Fibroblast of lung (primary cell): ENCODE measurements at regions not wholly inside any gene's neighbourhood (a gene's known extent, or its start where the extent isn't known, plus 50 kb on each side); places are given as distances from the start of the nearest gene placed in this dataset.
"Not testable (repeated sequence)": the region's sequence is repeated elsewhere in the genome, so short reads cannot be mapped to it uniquely, and the experiment has no call there.

Experiments used
- DNase-seq, 2 donors: peaks; one replicate each; pipeline versions ENCODE4 v3.0.0 to v3.0.0-alpha.2; 2010; ENCODE audit warnings: low read depth in 2 of 2
- H2AFZ ChIP-seq: 2 replicates; pipeline ENCODE4 v1.5.1; 2012; ENCODE audit warnings: low read length, control low read depth, inconsistent platforms
- H3K27ac ChIP-seq: 2 replicates; pipeline ENCODE4 v1.5.1; 2011; ENCODE audit warnings: low read length, control low read depth; ENCODE audit not compliant: insufficient read depth
- H3K27me3 ChIP-seq: 2 replicates; pipeline ENCODE4 v1.5.1; 2011; ENCODE audit warnings: mild to moderate bottlenecking, low read length; ENCODE audit not compliant: control insufficient read depth, insufficient read depth
- H3K36me3 ChIP-seq: 2 replicates; pipeline ENCODE4 v1.5.1; 2011; ENCODE audit warnings: low read length; ENCODE audit not compliant: control insufficient read depth, insufficient read depth
- H3K4me1 ChIP-seq: 2 replicates; pipeline ENCODE4 v1.5.1; 2011; ENCODE audit warnings: low read length; ENCODE audit not compliant: control insufficient read depth, insufficient read depth; ENCODE audit errors: extremely low read depth
- H3K4me2 ChIP-seq: 2 replicates; pipeline ENCODE4 v1.5.1; 2011; ENCODE audit warnings: low read length, control low read depth; ENCODE audit not compliant: insufficient read depth; ENCODE audit errors: extremely low read depth
- H3K4me3 ChIP-seq, 4 experiments: fragments of 200-600 bp in 1 of 4; sonication (generic) in 1 of 4; replicated peaks in 1 of 4; 2 replicates each; pipeline ENCODE4 v1.5.1; 2011 to 2016; ENCODE audit warnings: low read length in 4 of 4, low read depth in 3 of 4, mild to moderate bottlenecking in 3 of 4, control low read depth in 2 of 4, inconsistent platforms in 1 of 4, mixed read lengths in 1 of 4; ENCODE audit not compliant: insufficient read depth in 1 of 4; ENCODE audit errors: control extremely low read depth in 1 of 4
- H3K79me2 ChIP-seq: 2 replicates; pipeline ENCODE4 v1.5.1; 2012; ENCODE audit warnings: mild to moderate bottlenecking, low read length, inconsistent platforms; ENCODE audit not compliant: control insufficient read depth, insufficient read depth
- H3K9ac ChIP-seq: 2 replicates; pipeline ENCODE4 v1.5.1; 2011; ENCODE audit warnings: mild to moderate bottlenecking, low read length, control low read depth; ENCODE audit not compliant: insufficient read depth
- H3K9me3 ChIP-seq: 2 replicates; pipeline ENCODE4 v1.5.1; 2012; ENCODE audit warnings: low read depth, low read length; ENCODE audit not compliant: control insufficient read depth, insufficient read depth
- H4K20me1 ChIP-seq: 2 replicates; pipeline ENCODE4 v1.5.1; 2011; ENCODE audit warnings: low read length; ENCODE audit not compliant: control insufficient read depth, insufficient read depth; ENCODE audit errors: extremely low read depth
- EZH2 ChIP-seq: IDR thresholded peaks from 2 replicates; pipeline ENCODE4 v1.5.1; 2012; ENCODE audit warnings: low read length, control low read depth, mild to moderate bottlenecking; ENCODE audit errors: missing control alignments
- TF ChIP-seq, protein P1 (sequence below), 2 donors: IDR thresholded peaks in 1 of 2; conservative IDR thresholded peaks in 1 of 2; 1 replicate in 1 of 2; 2 replicates in 1 of 2; pipeline ENCODE4 v1.5.1; 2011 to 2012; ENCODE audit warnings: low read length in 2 of 2, control low read depth in 1 of 2, inconsistent platforms in 1 of 2, low read depth in 1 of 2, mild to moderate bottlenecking in 1 of 2

GRCh38 chr3:43236008-43236407, 50.3 kb upstream of the SNRK start:
- H3K36me3 ChIP-seq: no peaks in the 10 kb centered on the region
- H2AFZ ChIP-seq: no peak overlapping the region
- no peak overlapping the region for H3K9ac ChIP-seq
- no peak for TF ChIP-seq EZH2
- TF ChIP-seq, protein P1, sequence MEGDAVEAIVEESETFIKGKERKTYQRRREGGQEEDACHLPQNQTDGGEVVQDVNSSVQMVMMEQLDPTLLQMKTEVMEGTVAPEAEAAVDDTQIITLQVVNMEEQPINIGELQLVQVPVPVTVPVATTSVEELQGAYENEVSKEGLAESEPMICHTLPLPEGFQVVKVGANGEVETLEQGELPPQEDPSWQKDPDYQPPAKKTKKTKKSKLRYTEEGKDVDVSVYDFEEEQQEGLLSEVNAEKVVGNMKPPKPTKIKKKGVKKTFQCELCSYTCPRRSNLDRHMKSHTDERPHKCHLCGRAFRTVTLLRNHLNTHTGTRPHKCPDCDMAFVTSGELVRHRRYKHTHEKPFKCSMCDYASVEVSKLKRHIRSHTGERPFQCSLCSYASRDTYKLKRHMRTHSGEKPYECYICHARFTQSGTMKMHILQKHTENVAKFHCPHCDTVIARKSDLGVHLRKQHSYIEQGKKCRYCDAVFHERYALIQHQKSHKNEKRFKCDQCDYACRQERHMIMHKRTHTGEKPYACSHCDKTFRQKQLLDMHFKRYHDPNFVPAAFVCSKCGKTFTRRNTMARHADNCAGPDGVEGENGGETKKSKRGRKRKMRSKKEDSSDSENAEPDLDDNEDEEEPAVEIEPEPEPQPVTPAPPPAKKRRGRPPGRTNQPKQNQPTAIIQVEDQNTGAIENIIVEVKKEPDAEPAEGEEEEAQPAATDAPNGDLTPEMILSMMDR (conservative IDR thresholded peaks at IDR 0.05 in 1 of 2, IDR thresholded peaks at IDR 0.05 in 1 of 2; ENCODE audit: low read depth in 1 of 2, low read length in 2 of 2): no peak
- H3K4me3 ChIP-seq: no peak overlapping the region
- peak in 1 of 2 donors; percentile 10 for DNase-seq
- no peaks in the 10 kb centered on the region for H3K79me2 ChIP-seq
- no peaks in the 10 kb centered on the region for H4K20me1 ChIP-seq
- H3K27ac ChIP-seq: no peak overlapping the region
- H3K4me1 ChIP-seq: peaks cover 6% of the 10 kb centered on the region
- H3K9me3 ChIP-seq: no peaks in the 10 kb centered on the region
- H3K27me3 ChIP-seq: no peaks in the 10 kb centered on the region
- no peak overlapping the region for H3K4me2 ChIP-seq

GRCh38 chr3:43233062-43233461, 53.3 kb upstream of the SNRK start:
- Histone ChIP-seq H3K4me1 (peaks cover 7% of the 10 kb centered on the region), H3K4me3 (no peak overlapping the region), H4K20me1 (no peaks in the 10 kb centered on the region), H3K27ac (no peak overlapping the region), H3K9me3 (no peaks in the 10 kb centered on the region), H3K79me2 (no peaks in the 10 kb centered on the region), H3K36me3 (no peaks in the 10 kb centered on the region), H3K4me2 (no peak overlapping the region), H3K9ac (no peak overlapping the region), H2AFZ (no peak overlapping the region), H3K27me3 (no peaks in the 10 kb centered on the region)
- no peak for TF ChIP-seq EZH2
- TF ChIP-seq, protein P1 (conservative IDR thresholded peaks at IDR 0.05 in 1 of 2, IDR thresholded peaks at IDR 0.05 in 1 of 2; ENCODE audit: low read depth in 1 of 2, low read length in 2 of 2): no peak
- DNase-seq: no peak

DNA sequence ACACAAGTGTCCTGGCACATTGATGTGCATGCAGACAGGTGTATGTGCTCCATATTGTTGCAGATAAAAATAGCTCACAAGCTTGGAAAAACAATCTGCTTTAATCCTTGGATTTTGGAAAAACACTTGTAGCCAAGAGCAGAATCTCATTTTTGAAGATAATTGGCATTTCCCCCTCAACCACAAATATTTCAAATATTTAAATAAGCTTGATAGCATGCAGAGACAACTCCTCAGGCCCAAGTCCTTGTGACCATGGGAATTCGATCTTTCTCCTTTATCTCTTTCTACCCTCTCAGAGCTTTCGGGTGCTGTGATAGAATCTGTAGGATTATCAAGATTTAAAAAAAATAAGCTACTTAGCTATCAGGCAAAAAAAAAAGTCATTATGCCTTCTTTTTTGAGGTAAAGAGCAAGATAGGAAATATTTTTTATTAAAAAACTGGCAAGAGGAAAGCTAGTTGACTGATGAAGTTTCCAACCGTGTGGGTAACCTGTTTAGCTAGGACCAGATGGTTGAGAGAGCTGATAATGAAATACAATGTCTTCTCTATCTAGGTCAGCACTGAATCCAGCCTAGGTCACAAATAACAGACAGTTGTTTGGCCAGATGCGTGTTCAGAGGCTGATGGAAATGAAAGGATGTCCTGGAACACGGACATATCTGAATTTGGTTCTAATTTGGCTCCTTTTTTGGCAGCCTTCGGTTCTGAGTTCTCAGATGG, 54.9 kb upstream of the SNRK start:
- Histone ChIP-seq H3K9me3 (no peaks in the 10 kb centered on the region), H3K4me3 (no peak overlapping the region), H3K4me2 (no peak overlapping the region), H3K9ac (no peak overlapping the region), H3K79me2 (no peaks in the 10 kb centered on the region), H4K20me1 (no peaks in the 10 kb centered on the region), H3K27me3 (no peaks in the 10 kb centered on the region), H2AFZ (peak overlapping the region; percentile 29), H3K27ac (no peak overlapping the region), H3K4me1 (peaks cover 7% of the 10 kb centered on the region), H3K36me3 (no peaks in the 10 kb centered on the region)
- TF ChIP-seq EZH2: no peak
- TF ChIP-seq, protein P1 (conservative IDR thresholded peaks at IDR 0.05 in 1 of 2, IDR thresholded peaks at IDR 0.05 in 1 of 2; ENCODE audit: low read depth in 1 of 2, low read length in 2 of 2): no peak
- DNase-seq: peak; percentile 8 to 47

DNA sequence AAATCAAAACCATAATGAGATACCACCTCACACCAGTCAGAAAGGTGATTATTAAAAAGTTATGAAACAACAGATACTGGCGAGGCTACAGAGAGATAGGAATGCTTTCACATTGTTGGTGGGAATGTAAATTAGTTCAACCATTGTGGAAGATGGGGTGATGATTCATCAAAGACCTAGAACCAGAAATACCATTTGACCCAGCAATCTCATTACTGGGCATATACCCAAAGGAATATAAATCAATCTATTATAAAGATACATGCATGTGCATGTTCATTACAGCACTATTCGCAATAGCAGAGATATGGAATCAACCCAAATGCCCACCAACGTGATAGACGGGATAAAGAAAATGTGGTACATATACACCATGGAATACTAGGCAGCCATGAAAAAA, 56.5 kb upstream of the SNRK start:
- not testable (repeated sequence) for H3K9me3 ChIP-seq, H3K4me2 ChIP-seq, H2AFZ ChIP-seq, H3K9ac ChIP-seq, H3K27ac ChIP-seq, H3K36me3 ChIP-seq, H3K27me3 ChIP-seq, H3K4me3 ChIP-seq, H4K20me1 ChIP-seq, H3K4me1 ChIP-seq, H3K79me2 ChIP-seq, DNase-seq

- H3K79me2 ChIP-seq, H3K9me3 ChIP-seq, H4K20me1 ChIP-seq, H3K4me1 ChIP-seq, H3K27me3 ChIP-seq, H3K4me2 ChIP-seq, H3K9ac ChIP-seq, DNase-seq, H3K36me3 ChIP-seq, H2AFZ ChIP-seq, H3K27ac ChIP-seq, H3K4me3 ChIP-seq: not testable (repeated sequence)
Measured at GRCh38 chr3:43227685-43228084, 58.7 kb upstream of the SNRK start.
